ENCODE measurements at regions not wholly inside any gene's neighbourhood (a gene's known extent, or its start where the extent isn't known, plus 50 kb on each side); places are given as distances from the start of the nearest gene placed in this dataset.

DNA sequence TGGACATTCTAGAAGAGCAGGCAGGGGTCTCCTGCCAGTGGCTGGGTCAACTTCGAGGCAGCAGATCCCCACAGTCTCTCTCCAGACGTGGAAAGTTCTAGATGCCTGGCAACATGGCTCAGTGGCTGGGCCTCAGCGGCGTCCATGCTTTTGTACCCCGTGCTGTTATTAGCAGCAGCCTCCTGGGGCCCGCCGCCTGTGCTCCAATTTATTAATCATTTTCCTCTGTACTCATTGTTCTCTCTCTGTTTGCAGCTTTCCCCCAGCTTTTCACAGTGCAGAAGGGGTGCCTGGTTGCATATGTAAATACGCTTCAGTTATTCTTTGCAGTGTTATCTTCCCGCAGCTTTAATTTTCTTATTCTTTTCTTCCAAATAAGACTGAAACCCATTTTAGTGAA is 515.1 kb downstream of the TBC1D22A start:
- TF ChIP-seq, protein P1, sequence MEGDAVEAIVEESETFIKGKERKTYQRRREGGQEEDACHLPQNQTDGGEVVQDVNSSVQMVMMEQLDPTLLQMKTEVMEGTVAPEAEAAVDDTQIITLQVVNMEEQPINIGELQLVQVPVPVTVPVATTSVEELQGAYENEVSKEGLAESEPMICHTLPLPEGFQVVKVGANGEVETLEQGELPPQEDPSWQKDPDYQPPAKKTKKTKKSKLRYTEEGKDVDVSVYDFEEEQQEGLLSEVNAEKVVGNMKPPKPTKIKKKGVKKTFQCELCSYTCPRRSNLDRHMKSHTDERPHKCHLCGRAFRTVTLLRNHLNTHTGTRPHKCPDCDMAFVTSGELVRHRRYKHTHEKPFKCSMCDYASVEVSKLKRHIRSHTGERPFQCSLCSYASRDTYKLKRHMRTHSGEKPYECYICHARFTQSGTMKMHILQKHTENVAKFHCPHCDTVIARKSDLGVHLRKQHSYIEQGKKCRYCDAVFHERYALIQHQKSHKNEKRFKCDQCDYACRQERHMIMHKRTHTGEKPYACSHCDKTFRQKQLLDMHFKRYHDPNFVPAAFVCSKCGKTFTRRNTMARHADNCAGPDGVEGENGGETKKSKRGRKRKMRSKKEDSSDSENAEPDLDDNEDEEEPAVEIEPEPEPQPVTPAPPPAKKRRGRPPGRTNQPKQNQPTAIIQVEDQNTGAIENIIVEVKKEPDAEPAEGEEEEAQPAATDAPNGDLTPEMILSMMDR (IDR thresholded peaks at IDR 0.05), result no peak
- TF ChIP-seq EZH2 (IDR thresholded peaks at IDR 0.05; ENCODE audit: borderline replicate concordance, insufficient read depth, low read depth, low read length, poor library complexity, severe bottlenecking), result no peak
